ENCODE measurements at regions not wholly inside any gene's neighbourhood (a gene's known extent, or its start where the extent isn't known, plus 50 kb on each side); places are given as distances from the start of the nearest gene placed in this dataset.
"Not testable (repeated sequence)": the region's sequence is repeated elsewhere in the genome, so short reads cannot be mapped to it uniquely, and the experiment has no call there.

DNA sequence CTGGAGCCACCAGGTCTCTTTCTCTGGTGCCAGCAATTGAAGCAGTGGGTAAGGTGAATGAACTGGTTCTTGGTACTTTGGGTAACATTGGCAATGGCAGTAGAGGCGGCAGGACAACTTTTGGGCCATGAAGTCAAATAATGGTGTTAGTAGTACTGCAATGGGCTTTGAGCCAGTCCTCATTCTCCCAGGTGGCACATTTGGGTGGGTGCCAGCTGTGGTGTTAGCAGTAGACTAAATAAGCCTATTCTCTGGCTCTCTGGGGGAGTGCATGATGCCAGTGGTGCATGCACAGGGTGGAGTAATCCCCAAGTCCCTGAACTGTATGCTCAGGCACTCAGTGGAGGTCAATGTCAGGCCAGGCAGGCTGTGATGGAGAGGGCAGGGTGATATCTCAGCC lies 120.2 kb upstream of the LRRTM4 start:
- Mint-ChIP-seq H3K27me3 (no peaks in the 10 kb centered on the region), H3K36me3 (ENCODE audit: low read depth) (no peaks in the 10 kb centered on the region), H3K27ac (no peak overlapping the region), H3K9me3 (ENCODE audit: low read depth) (peaks cover 16% of the 10 kb centered on the region), H3K4me3 (no peak overlapping the region), H3K4me1 (no peaks in the 10 kb centered on the region)
- DNase-seq: no peak
- intact Hi-C loops (cut with DNase I, micrococcal nuclease): no loop called here
- ChIA-PET CTCF (no interaction called here), POLR2A (no interaction called here)
- no peak for ATAC-seq

DNA sequence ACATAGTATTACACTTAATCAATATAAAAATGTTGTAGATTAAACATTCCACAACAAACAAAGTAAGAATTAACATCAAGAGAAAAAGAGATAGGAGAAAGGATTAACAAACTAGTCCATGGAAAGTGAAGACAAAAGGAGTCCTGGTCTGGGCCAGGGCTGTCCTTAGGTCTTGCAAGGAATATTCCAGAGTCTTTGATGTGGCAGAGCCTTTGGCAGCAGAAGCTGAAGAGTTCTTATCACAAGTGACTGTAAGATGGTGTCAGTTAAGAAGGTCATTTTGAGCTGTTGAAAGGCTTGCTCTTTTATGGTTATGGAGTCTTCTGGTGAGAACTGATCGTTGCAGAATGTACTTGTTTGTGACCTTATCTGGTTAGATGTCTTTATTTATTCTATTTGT lies 127.7 kb upstream of the LRRTM4 start:
- no peak for ATAC-seq
- no peak overlapping the region for H3K4me3 Mint-ChIP-seq
- H3K9me3 Mint-ChIP-seq (ENCODE audit: low read depth): peaks cover 4% of the 10 kb centered on the region
- intact Hi-C loops (cut with DNase I, micrococcal nuclease): no loop called here
- POLR2A ChIA-PET: no interaction called here
- CTCF ChIA-PET: no interaction called here
- H3K27me3 Mint-ChIP-seq: no peaks in the 10 kb centered on the region
- H3K4me1 Mint-ChIP-seq: no peaks in the 10 kb centered on the region
- no peaks in the 10 kb centered on the region for H3K36me3 Mint-ChIP-seq (ENCODE audit: low read depth)
- H3K27ac Mint-ChIP-seq: no peak overlapping the region
- no peak for DNase-seq

DNA sequence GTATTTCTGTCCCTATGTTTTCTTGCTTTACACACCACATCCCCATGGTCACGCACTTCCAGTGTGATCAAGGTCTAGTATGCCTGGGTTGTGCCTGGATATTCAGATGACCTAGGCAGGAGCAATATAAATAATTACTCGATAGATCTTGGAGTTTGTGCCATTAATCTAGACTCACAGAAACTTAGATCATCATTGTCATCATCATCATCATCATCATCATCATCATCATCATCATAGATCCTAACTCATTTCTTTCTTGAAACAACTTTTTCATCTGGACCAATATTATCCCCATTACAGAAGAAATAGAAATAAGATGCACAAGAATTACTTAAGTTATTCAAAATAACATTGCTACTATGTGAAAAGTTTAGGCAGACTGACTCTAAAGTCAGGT lies 130.3 kb upstream of the LRRTM4 start:
- POLR2A ChIA-PET: no interaction called here
- ATAC-seq (no peak), DNase-seq (no peak)
- intact Hi-C loops (cut with DNase I, micrococcal nuclease): no loop called here
- Mint-ChIP-seq H3K9me3 (ENCODE audit: low read depth) (peaks cover 16% of the 10 kb centered on the region), H3K27ac (no peak overlapping the region), H3K4me3 (no peak overlapping the region), H3K36me3 (ENCODE audit: low read depth) (no peaks in the 10 kb centered on the region), H3K4me1 (no peaks in the 10 kb centered on the region), H3K27me3 (no peaks in the 10 kb centered on the region)
- CTCF ChIA-PET: no interaction called here

DNA sequence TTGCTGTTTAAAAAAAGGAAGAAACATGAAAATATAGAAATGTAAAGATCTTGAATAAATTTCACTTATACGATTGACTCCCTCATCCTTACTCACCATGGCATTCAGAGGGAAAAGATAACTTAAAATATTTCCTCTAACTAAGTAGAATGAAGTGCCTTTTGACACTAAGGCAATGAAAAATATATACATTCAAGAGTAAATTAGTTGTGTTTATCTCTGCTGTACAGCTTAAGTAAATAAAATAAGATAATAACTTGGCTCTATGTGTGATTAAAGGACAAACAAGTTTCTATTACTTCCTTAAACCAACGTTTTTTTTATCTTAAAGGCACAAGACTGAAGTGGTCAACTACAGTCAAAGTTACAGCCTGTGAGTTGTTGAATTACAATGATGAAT lies 142.3 kb upstream of the LRRTM4 start:
- no peak overlapping the region for H3K27ac Mint-ChIP-seq
- POLR2A ChIA-PET: no interaction called here
- no peaks in the 10 kb centered on the region for H3K36me3 Mint-ChIP-seq (ENCODE audit: low read depth)
- CTCF ChIA-PET: no interaction called here
- H3K4me3 Mint-ChIP-seq: no peak overlapping the region
- peaks cover 4% of the 10 kb centered on the region for H3K9me3 Mint-ChIP-seq (ENCODE audit: low read depth)
- ATAC-seq: no peak
- H3K4me1 Mint-ChIP-seq: no peaks in the 10 kb centered on the region
- DNase-seq: no peak
- H3K27me3 Mint-ChIP-seq: no peaks in the 10 kb centered on the region
- intact Hi-C loops (cut with DNase I, micrococcal nuclease): no loop called here

DNA sequence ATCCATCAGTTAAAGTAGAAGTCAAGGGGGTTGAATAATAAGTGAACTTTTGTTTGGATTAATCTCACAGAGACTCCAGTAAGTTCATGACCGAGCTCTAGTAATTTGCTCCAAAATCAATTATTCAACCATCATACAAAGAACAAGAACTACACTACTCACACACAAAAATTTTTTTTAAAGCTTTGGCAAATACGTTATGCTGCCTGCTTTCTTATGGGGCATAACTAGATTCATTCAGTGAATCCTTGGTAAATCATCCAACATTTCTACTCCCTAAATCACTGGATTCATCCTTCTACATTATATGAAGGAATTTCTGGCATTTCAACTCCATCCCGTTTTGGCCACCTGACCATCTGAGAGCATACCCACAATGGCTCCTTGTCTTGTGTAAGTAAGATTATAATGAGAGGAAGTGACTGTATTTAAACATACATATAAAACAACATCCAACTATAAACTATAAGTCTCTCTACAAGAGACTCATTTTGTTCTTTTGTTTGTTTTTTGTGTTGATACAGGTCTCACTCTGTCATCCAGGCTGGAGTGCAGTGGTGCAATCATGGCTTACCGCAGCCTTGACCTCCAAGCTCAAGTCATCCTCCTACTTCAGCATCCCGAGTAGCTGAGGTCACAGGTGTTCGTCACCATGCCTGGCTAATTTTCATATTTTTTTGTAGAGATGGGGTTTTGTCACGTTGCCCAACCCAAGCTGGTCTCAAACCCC lies 144.2 kb upstream of the LRRTM4 start:
- intact Hi-C loops (cut with DNase I, micrococcal nuclease): no loop called here
- Mint-ChIP-seq H3K4me3 (no peak overlapping the region), H3K27me3 (no peaks in the 10 kb centered on the region), H3K4me1 (no peaks in the 10 kb centered on the region), H3K36me3 (ENCODE audit: low read depth) (no peaks in the 10 kb centered on the region), H3K9me3 (ENCODE audit: low read depth) (peaks cover 1% of the 10 kb centered on the region), H3K27ac (no peak overlapping the region)
- CTCF ChIA-PET: no interaction called here
- POLR2A ChIA-PET: no interaction called here
- DNase-seq (no peak), ATAC-seq (no peak)

DNA sequence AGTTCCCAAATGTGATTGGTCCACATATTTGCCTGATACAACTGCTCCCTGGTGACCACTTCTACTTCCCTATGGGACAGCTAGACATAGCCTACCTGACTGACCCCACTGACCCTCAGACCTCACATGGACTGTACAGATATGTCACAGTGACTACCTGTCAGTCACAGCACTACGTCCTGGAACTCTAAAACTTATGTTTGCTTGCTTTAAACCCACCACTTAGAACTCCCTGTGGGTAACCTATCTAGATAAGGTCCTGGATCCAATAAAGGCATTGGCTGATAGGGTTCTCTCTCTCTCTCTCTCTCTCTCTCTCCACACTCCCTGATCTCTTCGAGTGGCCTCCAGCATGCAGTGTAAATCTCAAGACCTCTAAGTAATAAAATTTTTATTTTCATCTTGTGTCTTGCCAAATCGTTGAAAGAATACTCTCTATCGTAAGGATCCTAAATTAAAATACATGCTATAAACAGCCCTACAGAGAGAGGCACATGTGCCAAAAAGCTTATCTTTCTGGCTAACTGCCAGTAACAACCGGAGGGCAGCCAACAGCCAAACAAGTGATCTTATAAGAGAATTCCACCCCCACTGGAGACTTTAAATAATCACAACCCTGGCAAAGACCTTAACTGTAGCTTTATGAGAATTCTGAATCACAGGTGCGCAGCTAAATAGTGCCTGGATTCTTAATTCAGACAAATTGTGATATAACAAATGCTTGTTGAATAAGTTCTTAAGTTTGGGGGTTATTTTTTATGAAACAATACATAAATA lies 162.6 kb upstream of the LRRTM4 start:
- ATAC-seq; CTCF ChIA-PET; H3K9me3 Mint-ChIP-seq (ENCODE audit: low read depth); H3K4me1 Mint-ChIP-seq; H3K4me3 Mint-ChIP-seq; POLR2A ChIA-PET; H3K27me3 Mint-ChIP-seq; H3K36me3 Mint-ChIP-seq (ENCODE audit: low read depth); intact Hi-C loops (cut with DNase I, micrococcal nuclease); H3K27ac Mint-ChIP-seq; DNase-seq: not testable (repeated sequence)

DNA sequence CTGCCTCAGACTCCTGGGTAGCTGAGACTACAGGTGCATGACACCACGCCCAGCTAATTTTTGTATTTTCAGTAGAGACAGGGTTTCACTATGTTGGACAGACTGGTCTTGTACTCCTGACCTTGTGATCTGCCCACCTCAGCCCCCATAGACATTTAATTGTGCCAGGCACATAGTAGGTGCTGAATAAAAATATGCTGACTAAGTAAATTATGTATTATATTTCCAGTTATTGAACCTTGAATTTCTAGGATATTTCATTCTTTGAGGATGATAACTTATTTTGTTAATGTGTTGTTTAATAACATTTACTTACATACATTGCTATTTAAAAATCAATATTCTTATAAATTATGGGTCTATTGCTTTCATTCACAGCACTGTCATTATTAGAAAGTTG lies 190.4 kb upstream of the LRRTM4 start:
- ChIA-PET POLR2A (no interaction called here), CTCF (no interaction called here)
- Mint-ChIP-seq H3K4me1 (no peaks in the 10 kb centered on the region), H3K27me3 (no peaks in the 10 kb centered on the region), H3K36me3 (ENCODE audit: low read depth) (no peaks in the 10 kb centered on the region), H3K27ac (no peak overlapping the region), H3K4me3 (no peak overlapping the region), H3K9me3 (ENCODE audit: low read depth) (peaks cover 6% of the 10 kb centered on the region)
- ATAC-seq (no peak), DNase-seq (no peak)
- intact Hi-C loops (cut with DNase I, micrococcal nuclease): no loop called here

DNA sequence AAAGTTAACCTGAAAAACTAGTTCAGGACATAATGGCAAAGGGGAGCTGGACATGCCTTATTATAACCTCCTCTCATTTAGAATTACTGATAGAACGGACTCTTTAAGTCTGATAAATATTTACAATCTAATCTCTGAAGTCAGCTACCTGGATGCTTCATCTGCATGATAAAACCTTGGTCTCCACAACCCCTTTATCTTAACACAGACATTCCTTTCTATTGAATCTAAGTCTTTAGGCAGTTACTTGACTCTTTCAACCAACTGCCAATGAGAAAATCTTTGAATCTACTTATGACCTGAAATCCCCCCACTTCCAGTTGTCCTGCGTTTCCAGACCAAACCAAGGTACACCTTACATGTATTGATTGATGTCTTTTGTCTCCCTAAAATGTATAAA lies 191.2 kb upstream of the LRRTM4 start:
- ChIA-PET POLR2A (no interaction called here), CTCF (no interaction called here)
- intact Hi-C loops (cut with DNase I, micrococcal nuclease): no loop called here
- Mint-ChIP-seq H3K4me1 (no peaks in the 10 kb centered on the region), H3K9me3 (ENCODE audit: low read depth) (peaks cover 6% of the 10 kb centered on the region), H3K36me3 (ENCODE audit: low read depth) (no peaks in the 10 kb centered on the region), H3K4me3 (no peak overlapping the region), H3K27me3 (no peaks in the 10 kb centered on the region), H3K27ac (no peak overlapping the region)
- no peak for ATAC-seq
- no peak for DNase-seq

DNA sequence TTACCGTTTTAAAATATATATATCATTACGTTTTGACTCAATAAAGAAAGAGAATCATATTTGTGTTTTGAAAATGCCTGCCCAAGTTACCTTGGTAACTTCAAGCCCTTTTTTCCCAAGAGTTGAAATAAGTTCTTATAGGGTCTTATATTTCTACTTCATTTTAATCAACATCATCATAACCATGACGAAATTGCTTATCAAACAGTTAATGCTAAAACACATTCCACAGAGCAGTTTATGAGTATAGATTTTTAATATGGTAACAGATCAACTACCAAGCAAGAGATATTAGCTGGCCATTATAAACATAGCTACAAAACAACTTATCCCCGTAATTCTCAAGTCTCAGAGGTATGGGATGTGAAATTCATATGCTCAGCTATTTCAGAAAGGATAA lies 197.9 kb upstream of the LRRTM4 start:
- H3K36me3 Mint-ChIP-seq (ENCODE audit: low read depth): no peaks in the 10 kb centered on the region
- POLR2A ChIA-PET: no interaction called here
- no peaks in the 10 kb centered on the region for H3K4me1 Mint-ChIP-seq
- H3K27me3 Mint-ChIP-seq: no peaks in the 10 kb centered on the region
- peaks cover 9% of the 10 kb centered on the region for H3K9me3 Mint-ChIP-seq (ENCODE audit: low read depth)
- no peak overlapping the region for H3K27ac Mint-ChIP-seq
- intact Hi-C loops (cut with DNase I, micrococcal nuclease): no loop called here
- no peak overlapping the region for H3K4me3 Mint-ChIP-seq
- ATAC-seq: no peak
- no peak for DNase-seq
- CTCF ChIA-PET: no interaction called here

DNA sequence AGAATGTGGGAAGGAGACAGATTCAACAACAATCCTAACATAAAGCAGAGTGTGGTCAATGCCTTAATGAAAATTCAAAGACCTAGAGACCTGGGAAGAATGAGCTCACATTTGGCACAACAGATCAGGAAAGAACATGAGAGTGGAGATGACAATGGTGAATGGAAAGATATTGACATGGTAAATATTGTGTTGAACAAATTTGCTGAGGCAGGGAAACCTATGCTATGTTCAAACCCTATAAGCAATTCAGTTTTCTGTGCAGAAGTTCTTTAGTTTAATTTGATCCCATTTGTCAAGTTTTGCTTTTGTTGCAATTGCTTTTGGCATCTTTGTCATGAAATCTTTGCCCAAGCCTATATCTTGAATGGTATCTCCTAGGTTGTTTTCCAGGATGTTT lies 199.4 kb upstream of the LRRTM4 start:
- Mint-ChIP-seq H3K36me3 (ENCODE audit: low read depth) (no peaks in the 10 kb centered on the region), H3K4me1 (no peaks in the 10 kb centered on the region), H3K4me3 (no peak overlapping the region), H3K27ac (no peak overlapping the region), H3K9me3 (ENCODE audit: low read depth) (peaks cover 15% of the 10 kb centered on the region), H3K27me3 (no peaks in the 10 kb centered on the region)
- no peak for ATAC-seq
- ChIA-PET POLR2A (no interaction called here), CTCF (no interaction called here)
- intact Hi-C loops (cut with DNase I, micrococcal nuclease): no loop called here
- no peak for DNase-seq

DNA sequence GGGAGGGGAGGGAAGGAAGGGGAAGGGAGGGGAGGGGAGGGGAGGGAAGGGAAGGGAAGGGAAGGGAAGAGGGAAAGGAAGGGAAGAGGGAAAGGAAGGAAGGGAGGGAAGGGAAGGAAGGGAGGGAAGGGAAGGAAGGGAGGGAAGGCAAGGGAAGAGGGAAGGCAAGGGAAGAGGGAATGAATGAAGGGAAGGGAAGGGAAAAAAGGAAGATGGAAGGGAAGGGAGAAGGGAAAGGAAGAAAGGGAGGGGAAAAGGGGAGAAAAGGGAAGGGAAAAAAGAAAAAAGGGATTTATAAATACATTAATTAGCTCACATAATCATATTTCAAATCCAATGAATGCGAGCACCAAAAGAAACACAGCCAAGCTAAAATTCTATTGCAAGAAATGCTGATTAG lies 202.9 kb upstream of the LRRTM4 start:
- Mint-ChIP-seq H3K4me3 (no peak overlapping the region), H3K36me3 (ENCODE audit: low read depth) (no peaks in the 10 kb centered on the region), H3K9me3 (ENCODE audit: low read depth) (peaks cover 13% of the 10 kb centered on the region), H3K27ac (no peak overlapping the region), H3K4me1 (no peaks in the 10 kb centered on the region), H3K27me3 (no peaks in the 10 kb centered on the region)
- intact Hi-C loops (cut with DNase I, micrococcal nuclease): no loop called here
- DNase-seq: no peak
- ChIA-PET POLR2A (no interaction called here), CTCF (no interaction called here)
- ATAC-seq: no peak

DNA sequence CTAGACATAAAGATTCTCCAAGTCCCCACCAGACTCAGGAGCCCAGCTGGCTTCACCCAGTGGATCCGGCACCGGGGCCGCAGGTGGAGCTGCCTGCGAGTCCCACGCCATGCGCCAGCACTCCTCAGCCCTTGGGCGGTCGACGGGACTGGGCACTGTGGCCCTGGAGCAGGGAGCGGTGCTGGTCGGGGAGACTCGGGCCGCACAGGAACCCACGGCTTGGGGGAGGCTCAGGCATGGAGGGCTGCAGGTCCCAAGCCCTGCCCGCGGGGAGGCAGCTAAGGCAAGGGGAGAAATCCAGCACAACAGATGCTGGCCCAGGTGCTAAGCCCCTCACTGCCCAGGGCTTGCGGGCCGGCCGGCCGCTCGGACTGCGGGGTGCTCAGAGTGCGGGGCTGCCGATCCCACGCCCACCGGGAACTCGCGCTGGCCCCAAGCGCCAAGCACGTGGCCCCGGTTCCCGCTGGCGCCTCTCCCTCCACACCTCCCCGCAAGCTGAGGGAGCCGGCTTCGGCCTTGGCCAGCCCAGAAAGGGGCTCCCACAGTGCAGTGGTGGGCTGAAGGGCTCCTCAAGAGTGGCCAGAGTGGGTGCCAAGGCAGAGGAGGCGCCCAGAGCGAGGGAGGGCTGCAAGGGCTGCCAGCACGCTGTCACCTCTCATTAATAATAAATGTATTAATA lies 212.6 kb upstream of the LRRTM4 start:
- H3K4me1 Mint-ChIP-seq; H3K27ac Mint-ChIP-seq; DNase-seq; H3K27me3 Mint-ChIP-seq; intact Hi-C loops (cut with DNase I, micrococcal nuclease); H3K4me3 Mint-ChIP-seq; H3K36me3 Mint-ChIP-seq (ENCODE audit: low read depth); ATAC-seq; CTCF ChIA-PET; H3K9me3 Mint-ChIP-seq (ENCODE audit: low read depth); POLR2A ChIA-PET: not testable (repeated sequence)

Data from activated CD4-positive, alpha-beta T cell treated with anti-CD3 and anti-CD28 coated beads for 36 hours (primary cell).